KG1 (cell line): ENCODE measurements at regions not wholly inside any gene's neighbourhood (a gene's known extent, or its start where the extent isn't known, plus 50 kb on each side); places are given as distances from the start of the nearest gene placed in this dataset.

Source experiments
- DNase-seq: peaks from one replicate; lab custom pipeline; 2025; lab: John Stamatoyannopoulos, UW

GRCh38 chr21:38658511-38658910 lies 147.2 kb upstream of the ETS2 start:
- DNase-seq, result no peak

DNA sequence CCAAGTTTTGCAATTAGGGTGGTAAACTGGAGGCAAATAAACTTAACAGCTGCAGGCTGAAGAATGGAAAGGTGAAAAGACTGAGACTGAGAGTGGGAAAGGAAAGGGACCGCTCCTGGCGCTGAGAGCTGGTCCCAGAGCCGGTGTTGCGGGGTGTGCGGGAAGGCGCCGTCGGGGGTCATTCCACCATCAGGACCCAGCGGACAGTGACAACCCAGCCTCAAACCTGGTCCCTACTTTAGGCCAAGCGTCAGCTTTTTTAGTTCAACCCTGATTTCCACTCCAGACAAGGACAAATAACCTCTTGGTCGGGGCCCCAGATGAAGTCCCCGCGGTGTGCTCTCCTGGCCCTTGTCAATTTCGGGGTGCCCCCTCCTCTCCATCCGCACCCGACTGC lies 145.8 kb upstream of the ETS2 start:
- no peak for DNase-seq

DNA sequence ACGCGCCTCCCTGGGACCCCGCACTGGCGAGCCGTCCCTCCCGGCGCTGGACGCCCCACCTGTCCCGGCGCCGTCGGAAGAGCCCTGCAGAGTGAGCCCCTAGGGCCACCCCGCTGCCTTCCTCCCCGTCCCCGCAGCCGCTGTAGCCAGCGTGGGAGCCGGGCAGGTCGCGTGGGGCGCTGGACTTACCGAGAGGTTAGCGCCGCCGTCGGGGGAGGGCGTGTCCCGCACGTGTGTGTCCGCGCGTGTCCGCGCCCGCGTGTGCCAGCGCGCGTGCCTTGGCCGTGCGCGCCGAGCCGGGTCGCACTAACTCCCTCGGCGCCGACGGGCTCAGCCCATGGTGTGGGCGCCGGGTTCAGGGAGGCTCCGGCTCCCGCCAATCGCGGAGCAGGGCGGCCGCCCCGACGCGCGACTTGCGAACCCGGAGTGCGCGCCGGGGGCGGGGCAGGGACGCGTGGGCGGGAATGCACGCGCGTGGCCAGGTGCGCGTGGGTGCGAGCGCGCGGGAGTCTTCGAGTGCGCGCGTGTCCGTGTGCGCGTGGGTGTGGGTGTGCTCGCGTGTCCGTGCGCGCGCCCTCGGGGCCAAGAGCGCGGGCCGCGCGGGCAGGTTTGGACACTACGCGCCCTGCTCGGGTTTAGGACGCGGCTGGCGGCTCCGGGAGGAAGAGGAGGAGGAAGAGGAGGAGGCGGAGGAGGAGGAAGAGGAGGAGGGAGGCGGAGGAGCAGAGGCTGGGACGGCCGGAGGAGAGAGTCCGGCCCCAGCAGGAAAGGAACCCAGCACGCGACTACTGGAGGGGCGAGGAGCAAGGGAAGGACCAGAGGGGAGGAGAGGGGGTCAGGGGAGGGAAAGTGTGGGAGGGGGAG lies 145.2 kb upstream of the ETS2 start:
- DNase-seq, result no peak

DNA sequence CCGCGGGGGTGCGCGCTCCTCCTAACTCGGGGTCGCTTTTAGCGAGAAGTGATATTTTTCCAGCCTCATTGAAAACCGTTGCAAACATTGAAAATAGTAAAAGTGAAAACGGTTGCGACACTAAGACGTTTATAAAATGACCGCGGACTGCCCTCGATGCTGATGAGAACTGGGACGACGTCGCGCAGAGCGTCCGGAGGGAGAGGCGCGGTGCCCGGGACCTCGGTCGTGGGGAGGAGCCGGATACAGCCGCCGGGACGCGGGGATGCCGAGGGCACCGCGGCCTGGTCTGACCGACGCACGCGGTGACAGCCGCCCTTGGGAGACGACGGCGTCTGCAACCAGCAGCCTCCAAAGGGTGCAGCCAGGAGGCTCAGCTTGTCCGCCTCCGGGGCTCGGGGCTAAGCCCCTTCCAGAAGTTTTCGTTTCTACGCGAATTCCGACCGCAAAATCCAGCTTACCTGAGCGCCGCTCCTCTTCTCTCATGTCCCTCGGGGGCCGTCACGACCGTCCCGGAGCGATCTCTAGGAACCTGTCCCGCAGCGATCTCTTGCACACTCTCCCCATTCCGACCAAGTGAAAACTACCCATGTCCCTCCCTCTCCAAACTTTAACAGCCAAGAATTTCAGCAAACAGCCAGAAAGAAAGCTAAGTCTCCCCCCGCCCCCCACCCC lies 144.4 kb upstream of the ETS2 start:
- DNase-seq, result no peak

DNA sequence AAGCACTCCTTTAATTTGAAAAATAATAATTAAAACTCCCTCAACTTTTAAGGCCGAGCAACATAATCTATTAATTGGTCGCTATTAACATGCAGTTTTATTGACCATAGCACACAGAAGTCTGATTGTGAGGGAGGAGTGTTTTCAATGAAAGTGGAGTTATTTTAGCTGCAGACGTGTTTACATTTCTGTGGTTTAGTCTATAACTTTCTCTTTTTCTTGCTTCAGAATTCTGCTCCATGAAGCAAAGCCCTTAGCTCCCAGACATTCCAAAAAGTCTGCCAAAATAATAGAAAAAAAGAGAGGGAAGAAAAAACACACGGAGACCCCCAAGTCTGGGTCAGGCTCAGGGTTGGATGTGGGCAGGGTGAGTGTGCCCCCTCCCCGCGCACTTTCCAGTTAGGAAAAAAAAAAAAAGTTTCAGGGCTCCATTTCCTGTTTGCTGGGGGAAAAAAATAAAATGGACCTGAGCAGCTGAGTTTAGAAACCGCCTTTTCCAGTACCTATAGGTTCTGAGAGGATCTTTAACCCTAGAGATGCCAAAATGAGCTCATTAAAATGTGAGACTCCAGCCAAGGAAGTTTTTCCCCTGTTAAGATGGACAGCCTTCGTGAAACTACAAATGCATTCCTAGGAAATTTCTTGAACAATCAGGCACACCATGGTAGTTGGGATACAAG lies 143.7 kb upstream of the ETS2 start:
- DNase-seq, result no peak

GRCh38 chr21:38663282-38663681 lies 142.4 kb upstream of the ETS2 start:
- no peak for DNase-seq

DNA sequence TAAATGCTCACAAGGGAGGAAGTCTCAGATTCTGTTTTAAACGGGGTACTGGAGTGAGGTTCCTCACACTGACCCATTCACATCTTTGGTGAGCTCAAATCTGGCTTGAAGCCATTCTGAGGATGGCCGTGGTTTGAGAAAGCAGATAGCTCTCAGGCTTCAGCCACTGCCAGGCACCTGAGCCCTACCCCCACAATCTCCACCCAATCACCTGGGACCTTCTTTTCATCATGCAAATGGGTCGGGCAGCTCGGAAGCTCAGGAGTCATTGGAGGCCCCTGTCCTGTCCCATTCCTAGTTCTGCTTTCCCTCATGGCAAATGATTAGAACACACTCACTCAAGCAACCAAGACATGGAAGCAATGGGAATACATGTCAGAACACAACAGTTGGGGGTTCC lies 141.4 kb upstream of the ETS2 start:
- DNase-seq, result no peak

- DNase-seq, result no peak
These were observed 140.9 kb upstream of the ETS2 start for GRCh38 chr21:38664841-38665240.

GRCh38 chr21:38667291-38667870 lies 138.3 kb upstream of the ETS2 start:
- DNase-seq, result no peak

- DNase-seq, result no peak
These were observed 137.7 kb upstream of the ETS2 start for GRCh38 chr21:38668067-38668466.

GRCh38 chr21:38668541-38668940 lies 137.2 kb upstream of the ETS2 start:
- no peak for DNase-seq

GRCh38 chr21:38669186-38669585 lies 136.5 kb upstream of the ETS2 start:
- no peak for DNase-seq

- DNase-seq, result no peak
These were observed 134.9 kb upstream of the ETS2 start for GRCh38 chr21:38670861-38671260.

- no peak for DNase-seq
These were observed 134.0 kb upstream of the ETS2 start for GRCh38 chr21:38671773-38672172.

GRCh38 chr21:38675182-38675824 lies 130.4 kb upstream of the ETS2 start:
- no peak for DNase-seq

DNA sequence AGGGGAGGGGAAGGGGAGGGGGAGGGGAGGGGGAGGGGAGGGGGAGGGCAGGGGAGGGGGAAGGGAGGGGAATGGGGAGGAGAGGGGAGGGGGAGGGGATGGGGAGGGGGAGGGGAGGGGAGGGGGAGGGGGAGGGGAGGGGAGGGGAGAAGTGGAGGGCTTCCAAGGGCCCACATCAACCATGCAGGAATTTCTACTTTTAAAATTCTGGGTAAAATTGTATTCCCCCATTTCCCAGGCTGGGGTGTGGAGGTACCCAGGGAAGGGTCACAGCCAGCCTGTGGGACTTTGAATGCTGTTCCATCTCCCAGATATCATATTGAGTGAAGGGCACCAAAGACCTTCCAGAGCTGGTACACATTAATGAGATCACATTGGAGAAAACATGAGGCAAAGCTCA lies 126.9 kb upstream of the ETS2 start:
- no peak for DNase-seq

DNA sequence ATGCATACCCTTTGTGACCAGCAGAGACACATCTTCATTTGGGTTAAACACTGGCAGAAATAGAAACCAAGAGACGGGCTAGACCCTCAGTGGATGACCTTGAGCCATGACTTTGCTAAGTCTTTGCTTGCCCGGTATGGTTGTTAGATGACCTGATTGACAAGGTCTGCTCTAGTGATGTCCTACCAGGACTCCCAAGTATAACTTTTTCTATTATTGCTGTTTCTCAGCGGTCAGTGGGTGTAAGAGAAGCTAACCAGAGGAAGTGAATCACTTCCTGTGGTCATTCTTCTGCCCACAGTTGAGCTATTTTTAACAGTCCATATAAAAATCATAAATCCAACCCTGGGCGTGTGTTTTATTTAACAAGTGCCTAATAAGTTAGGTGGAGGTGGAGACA lies 126.2 kb upstream of the ETS2 start:
- no peak for DNase-seq

- DNase-seq, result no peak
These were observed 125.3 kb upstream of the ETS2 start for GRCh38 chr21:38680401-38680800.

DNA sequence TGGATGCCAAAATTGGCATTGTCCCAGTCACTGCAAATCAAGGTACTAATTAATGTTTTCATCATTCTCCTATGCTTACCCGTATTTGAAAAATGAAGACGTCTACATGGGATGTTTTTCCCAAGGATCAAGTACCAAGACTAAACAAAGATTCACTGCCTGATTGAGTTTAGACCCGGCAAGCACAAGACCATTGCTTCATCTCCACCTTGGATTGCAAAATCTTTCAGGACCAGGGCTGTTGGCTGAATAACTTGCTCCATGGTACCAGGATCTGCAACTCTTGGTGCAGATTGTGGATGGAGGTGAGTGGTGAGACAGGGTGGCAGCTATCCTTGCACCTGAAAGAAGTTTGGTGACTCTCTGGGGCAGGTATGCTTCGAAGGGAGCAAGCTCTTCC lies 122.5 kb upstream of the ETS2 start:
- no peak for DNase-seq

DNA sequence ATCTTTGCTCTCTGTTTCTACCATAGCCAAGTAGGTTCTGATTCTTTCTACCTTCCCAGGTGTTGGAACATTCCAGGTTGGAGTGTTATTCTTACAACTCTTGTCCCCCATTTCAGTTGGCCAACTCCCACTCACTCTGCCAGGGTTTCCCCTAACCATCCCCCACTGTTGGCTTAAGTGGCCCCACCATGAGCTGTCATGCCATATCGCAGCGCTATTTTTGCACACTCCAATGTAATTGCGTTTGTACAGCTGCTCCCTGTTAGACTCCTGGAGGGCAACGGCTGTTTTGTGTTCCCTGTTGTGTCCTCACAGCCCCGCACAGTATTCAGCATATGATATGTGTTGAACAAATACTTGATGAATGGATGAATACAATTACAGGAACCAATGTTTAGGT lies 117.7 kb upstream of the ETS2 start:
- no peak for DNase-seq

- no peak for DNase-seq
These were observed 114.1 kb upstream of the ETS2 start for GRCh38 chr21:38691631-38692030.

- DNase-seq, result no peak
These were observed 109.2 kb upstream of the ETS2 start for GRCh38 chr21:38696579-38696978.
